ENCODE measurements at regions not wholly inside any gene's neighbourhood (a gene's known extent, or its start where the extent isn't known, plus 50 kb on each side); places are given as distances from the start of the nearest gene placed in this dataset.
"Not testable (repeated sequence)": the region's sequence is repeated elsewhere in the genome, so short reads cannot be mapped to it uniquely, and the experiment has no call there.

GRCh38 chr6:144372611-144373594 is 87.8 kb downstream of the UTRN start:
- ChIA-PET POLR2A (no interaction called here), CTCF (no interaction called here)
- DNase-seq (no peak), ATAC-seq (ENCODE audit: low read depth) (no peak)
- Mint-ChIP-seq H3K4me3 (no peak overlapping the region), H3K9me3 (no peaks in the 10 kb centered on the region), H3K27me3 (no peaks in the 10 kb centered on the region), H3K36me3 (ENCODE audit: low read depth) (peaks cover 39% of the 10 kb centered on the region), H3K27ac (no peak overlapping the region), H3K4me1 (peaks cover 30% of the 10 kb centered on the region)
- no peak for TF ChIP-seq CTCF (IDR thresholded peaks at IDR 0.05)
- intact Hi-C loops (cut with micrococcal nuclease), result no loop called here

GRCh38 chr6:144374525-144374924 is 89.4 kb downstream of the UTRN start:
- POLR2A ChIA-PET, result interaction anchor here (0.7 kb wide), 1 partner anchor 22 kb away, joined by 14 read pairs; no protein-coding TSS in a partner anchor
- H3K4me3 Mint-ChIP-seq; H3K9me3 Mint-ChIP-seq; H3K27me3 Mint-ChIP-seq; CTCF ChIA-PET; H3K27ac Mint-ChIP-seq; ATAC-seq (ENCODE audit: low read depth); intact Hi-C loops (cut with micrococcal nuclease); DNase-seq: not testable (repeated sequence)
- peaks cover 29% of the 10 kb centered on the region for H3K36me3 Mint-ChIP-seq (ENCODE audit: low read depth)
- H3K4me1 Mint-ChIP-seq, result peaks cover 46% of the 10 kb centered on the region

- Mint-ChIP-seq H3K27me3 (no peaks in the 10 kb centered on the region), H3K9me3 (peaks cover 2% of the 10 kb centered on the region), H3K36me3 (ENCODE audit: low read depth) (peaks cover 23% of the 10 kb centered on the region), H3K4me1 (peaks cover 44% of the 10 kb centered on the region), H3K4me3 (no peak overlapping the region), H3K27ac (no peak overlapping the region)
- intact Hi-C loops (cut with micrococcal nuclease), result loop anchor here (2.0 kb wide), 1 partner anchor 27 kb away; no protein-coding TSS in a partner anchor
- no peak for TF ChIP-seq CTCF (IDR thresholded peaks at IDR 0.05)
- ATAC-seq (ENCODE audit: low read depth), result no peak
- POLR2A ChIA-PET, result interaction anchor here (1.5 kb wide), 1 partner anchor 14 kb away, joined by 4 read pairs; no protein-coding TSS in a partner anchor
- CTCF ChIA-PET, result no interaction called here
- DNase-seq, result no peak
Observed at GRCh38 chr6:144377586-144378210, 92.6 kb downstream of the UTRN start.

- Mint-ChIP-seq H3K27ac (peak overlapping the region; percentile 46), H3K27me3 (no peaks in the 10 kb centered on the region), H3K36me3 (ENCODE audit: low read depth) (peaks cover 21% of the 10 kb centered on the region), H3K4me1 (peaks cover 42% of the 10 kb centered on the region), H3K4me3 (no peak overlapping the region), H3K9me3 (peaks cover 2% of the 10 kb centered on the region)
- ChIA-PET CTCF (no interaction called here), POLR2A (no interaction called here)
- no peak for TF ChIP-seq CTCF (IDR thresholded peaks at IDR 0.05)
- DNase-seq (no peak), ATAC-seq (ENCODE audit: low read depth) (no peak)
- intact Hi-C loops (cut with micrococcal nuclease), result loop anchor here (2.0 kb wide), 1 partner anchor 28 kb away; no protein-coding TSS in a partner anchor
Observed at GRCh38 chr6:144378437-144378836, 93.3 kb downstream of the UTRN start.

GRCh38 chr6:144379356-144379755 is 94.2 kb downstream of the UTRN start:
- Mint-ChIP-seq H3K27me3 (no peaks in the 10 kb centered on the region), H3K4me1 (peaks cover 47% of the 10 kb centered on the region), H3K9me3 (peaks cover 2% of the 10 kb centered on the region), H3K27ac (no peak overlapping the region), H3K36me3 (ENCODE audit: low read depth) (peaks cover 22% of the 10 kb centered on the region), H3K4me3 (no peak overlapping the region)
- ChIA-PET CTCF (no interaction called here), POLR2A (interaction anchor here (1.0 kb wide), 1 partner anchor 15 kb away, joined by 3 read pairs; no protein-coding TSS in a partner anchor)
- intact Hi-C loops (cut with micrococcal nuclease), result loop anchor here (1.0 to 2.0 kb wide), 2 partner anchors 9 to 29 kb away; no protein-coding TSS in a partner anchor
- ATAC-seq (ENCODE audit: low read depth) (peak; percentile 94), DNase-seq (no peak)
- no peak for TF ChIP-seq CTCF (IDR thresholded peaks at IDR 0.05)

GRCh38 chr6:144381499-144381898 is 96.4 kb downstream of the UTRN start:
- intact Hi-C loops (cut with micrococcal nuclease); H3K4me3 Mint-ChIP-seq; H3K27ac Mint-ChIP-seq; CTCF ChIA-PET; POLR2A ChIA-PET; H3K27me3 Mint-ChIP-seq; DNase-seq; H3K9me3 Mint-ChIP-seq; ATAC-seq (ENCODE audit: low read depth): not testable (repeated sequence)
- peaks cover 32% of the 10 kb centered on the region for H3K36me3 Mint-ChIP-seq (ENCODE audit: low read depth)
- H3K4me1 Mint-ChIP-seq, result peaks cover 51% of the 10 kb centered on the region
